GM23248 (cell line): ENCODE measurements at regions not wholly inside any gene's neighbourhood (a gene's known extent, or its start where the extent isn't known, plus 50 kb on each side); places are given as distances from the start of the nearest gene placed in this dataset.

Experiments
- EZH2 ChIP-seq: fragments of 200-600 bp; sonication (generic); IDR thresholded peaks from 2 replicates; pipeline ENCODE4 v1.6.1; 2018; ENCODE audit warnings: antibody characterized with exemption, mild to moderate bottlenecking; ENCODE audit not compliant: insufficient read depth, poor library complexity, severe bottlenecking
- EZH2phosphoT487 ChIP-seq: fragments of 200-600 bp; sonication (generic); IDR thresholded peaks from 2 replicates; pipeline ENCODE4 v1.6.1; 2018; ENCODE audit warnings: antibody characterized with exemption, moderate library complexity, mild to moderate bottlenecking, low read depth; ENCODE audit not compliant: insufficient read depth

DNA sequence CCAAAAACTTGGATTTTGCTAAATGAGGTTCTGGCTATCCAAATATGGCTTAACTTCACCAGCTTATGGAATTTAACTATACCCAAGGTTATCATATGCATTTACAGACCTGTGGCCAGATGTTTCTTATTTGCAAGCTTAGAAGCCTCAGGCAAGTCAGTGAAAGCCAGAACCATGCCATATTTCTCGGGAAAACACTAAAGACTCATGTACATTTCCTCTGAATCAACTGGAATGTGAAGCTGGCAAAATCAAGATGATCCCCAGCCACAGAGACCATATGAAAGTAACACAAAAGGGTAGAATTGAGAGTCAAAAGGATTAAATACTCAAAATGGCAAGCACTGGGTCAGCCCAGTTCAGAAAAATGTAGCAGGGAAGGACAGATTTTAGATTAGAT, 76.4 kb upstream of the SLC1A1 start:
- TF ChIP-seq EZH2 (no peak), EZH2phosphoT487 (no peak)
